Neural progenitor cell (in vitro differentiated cells): ENCODE measurements at regions not wholly inside any gene's neighbourhood (a gene's known extent, or its start where the extent isn't known, plus 50 kb on each side); places are given as distances from the start of the nearest gene placed in this dataset.

Source experiments
- DNase-seq: peaks from one replicate; pipeline ENCODE4 v3.0.0-alpha.2; 2016; ENCODE audit warnings: low spot score
- H2AFZ ChIP-seq: fragments of 200-600 bp; sonication (generic); replicated peaks from 2 replicates; pipeline ENCODE4 v1.6.1; 2016; ENCODE audit warnings: antibody characterized with exemption
- H3F3A ChIP-seq: fragments of 200-600 bp; sonication (generic); 2 replicates; pipeline ENCODE4 v1.6.1; 2016; ENCODE audit warnings: antibody characterized with exemption, low read depth
- H3K27ac ChIP-seq: fragments of 200-600 bp; sonication (generic); 2 replicates; pipeline ENCODE4 v1.5.1; 2016; ENCODE audit warnings: mild to moderate bottlenecking
- H3K27me3 ChIP-seq: fragments of 200-600 bp; sonication (generic); 2 replicates; pipeline ENCODE4 v1.6.1; 2016; ENCODE audit warnings: mild to moderate bottlenecking, moderate library complexity
- H3K36me3 ChIP-seq: fragments of 200-600 bp; sonication (generic); 2 replicates; pipeline ENCODE4 v1.5.1; 2016
- H3K4me1 ChIP-seq: fragments of 200-600 bp; sonication (generic); 2 replicates; pipeline ENCODE4 v1.6.1; 2016; ENCODE audit warnings: mixed run types
- H3K4me2 ChIP-seq: fragments of 200-600 bp; sonication (generic); 2 replicates; pipeline ENCODE4 v1.6.1; 2016
- H3K4me3 ChIP-seq: fragments of 200-600 bp; sonication (generic); 2 replicates; pipeline ENCODE4 v1.5.1; 2016
- H3K79me2 ChIP-seq: fragments of 200-600 bp; sonication (generic); 2 replicates; pipeline ENCODE4 v1.6.1; 2016; ENCODE audit warnings: low read depth
- H3K9ac ChIP-seq: fragments of 200-600 bp; sonication (generic); 2 replicates; pipeline ENCODE4 v1.6.1; 2016
- H3K9me3 ChIP-seq: fragments of 200-600 bp; sonication (generic); 2 replicates; pipeline ENCODE4 v1.5.1; 2016; ENCODE audit warnings: low read depth
- H4K20me1 ChIP-seq: fragments of 200-600 bp; sonication (generic); 2 replicates; pipeline ENCODE4 v1.6.1; 2016; ENCODE audit warnings: low read depth
- H3K27ac Mint-ChIP-seq: 3 replicates; pipeline ENCODE4 v1.8.0; 2021; ENCODE audit warnings: mixed read lengths
- H3K27me3 Mint-ChIP-seq: 2 replicates; pipeline ENCODE4 v1.8.0; 2022; ENCODE audit warnings: low read depth, mild to moderate bottlenecking, inconsistent platforms, moderate library complexity, mixed read lengths; ENCODE audit not compliant: insufficient read depth
- H3K36me3 Mint-ChIP-seq: 3 replicates; pipeline ENCODE4 v1.8.0; 2021; ENCODE audit warnings: mixed read lengths
- H3K4me1 Mint-ChIP-seq: 3 replicates; pipeline ENCODE4 v1.8.0; 2021; ENCODE audit warnings: mixed read lengths
- H3K4me3 Mint-ChIP-seq: 3 replicates; pipeline ENCODE4 v1.8.0; 2021; ENCODE audit warnings: mild to moderate bottlenecking, moderate library complexity, mixed read lengths
- H3K9me3 Mint-ChIP-seq: 3 replicates; pipeline ENCODE4 v1.8.0; 2020; ENCODE audit warnings: mixed read lengths
- EZH2 ChIP-seq: fragments of 200-600 bp; sonication (generic); IDR thresholded peaks from 2 replicates; pipeline ENCODE4 v1.6.1; 2017; ENCODE audit warnings: antibody characterized with exemption, mild to moderate bottlenecking, moderate library complexity
- EZH2phosphoT487 ChIP-seq: fragments of 200-600 bp; sonication (generic); IDR thresholded peaks from 2 replicates; pipeline ENCODE4 v1.6.1; 2017; ENCODE audit warnings: antibody characterized with exemption
- TF ChIP-seq, protein P1 (sequence below): fragments of 200-600 bp; sonication (generic); IDR thresholded peaks from 2 replicates; pipeline ENCODE4 v1.5.1; 2017; ENCODE audit warnings: antibody characterized with exemption, mild to moderate bottlenecking

- Histone ChIP-seq H3K9ac (no peak overlapping the region), H3K4me2 (no peak overlapping the region), H3K27me3 (no peaks in the 10 kb centered on the region), H3K9me3 (no peaks in the 10 kb centered on the region), H3K4me3 (no peak overlapping the region), H3K4me1 (peaks cover 18% of the 10 kb centered on the region), H3K79me2 (no peaks in the 10 kb centered on the region), H3K36me3 (no peaks in the 10 kb centered on the region), H3F3A (peaks cover 6% of the 10 kb centered on the region), H4K20me1 (no peaks in the 10 kb centered on the region), H2AFZ (no peak overlapping the region), H3K27ac (no peak overlapping the region)
- Mint-ChIP-seq H3K36me3 (no peaks in the 10 kb centered on the region), H3K9me3 (peaks cover 3% of the 10 kb centered on the region), H3K4me3 (no peak overlapping the region), H3K27me3 (peaks cover 6% of the 10 kb centered on the region), H3K27ac (no peak overlapping the region), H3K4me1 (peaks cover 8% of the 10 kb centered on the region)
- no peak for DNase-seq
- TF ChIP-seq, protein P1, sequence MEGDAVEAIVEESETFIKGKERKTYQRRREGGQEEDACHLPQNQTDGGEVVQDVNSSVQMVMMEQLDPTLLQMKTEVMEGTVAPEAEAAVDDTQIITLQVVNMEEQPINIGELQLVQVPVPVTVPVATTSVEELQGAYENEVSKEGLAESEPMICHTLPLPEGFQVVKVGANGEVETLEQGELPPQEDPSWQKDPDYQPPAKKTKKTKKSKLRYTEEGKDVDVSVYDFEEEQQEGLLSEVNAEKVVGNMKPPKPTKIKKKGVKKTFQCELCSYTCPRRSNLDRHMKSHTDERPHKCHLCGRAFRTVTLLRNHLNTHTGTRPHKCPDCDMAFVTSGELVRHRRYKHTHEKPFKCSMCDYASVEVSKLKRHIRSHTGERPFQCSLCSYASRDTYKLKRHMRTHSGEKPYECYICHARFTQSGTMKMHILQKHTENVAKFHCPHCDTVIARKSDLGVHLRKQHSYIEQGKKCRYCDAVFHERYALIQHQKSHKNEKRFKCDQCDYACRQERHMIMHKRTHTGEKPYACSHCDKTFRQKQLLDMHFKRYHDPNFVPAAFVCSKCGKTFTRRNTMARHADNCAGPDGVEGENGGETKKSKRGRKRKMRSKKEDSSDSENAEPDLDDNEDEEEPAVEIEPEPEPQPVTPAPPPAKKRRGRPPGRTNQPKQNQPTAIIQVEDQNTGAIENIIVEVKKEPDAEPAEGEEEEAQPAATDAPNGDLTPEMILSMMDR: no peak
These were observed 134.1 kb downstream of the SOX9 start for GRCh38 chr17:72254808-72255449.

DNA sequence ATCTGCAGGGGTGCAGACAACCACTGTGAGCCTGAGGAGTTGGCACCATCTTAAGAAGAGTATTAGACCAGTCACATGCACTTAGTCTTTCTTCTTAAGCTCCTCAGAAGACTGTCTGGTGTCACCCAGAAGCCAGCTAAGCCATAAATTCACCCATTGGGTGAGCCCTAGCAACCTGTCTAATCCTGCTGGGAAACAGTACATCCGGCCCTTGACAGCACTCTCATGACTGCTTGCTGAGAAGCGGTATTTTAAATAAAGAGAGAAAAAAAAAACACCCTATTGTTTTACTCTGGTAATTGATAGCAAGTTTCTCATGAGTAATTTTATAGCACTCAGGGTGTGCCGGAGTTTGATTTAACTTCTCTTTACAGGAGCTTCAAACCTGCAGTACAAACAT is 134.7 kb downstream of the SOX9 start:
- H3K27me3 ChIP-seq: no peaks in the 10 kb centered on the region
- H3K4me3 ChIP-seq: no peak overlapping the region
- H3F3A ChIP-seq: peaks cover 11% of the 10 kb centered on the region
- Mint-ChIP-seq H3K27ac (no peak overlapping the region), H3K36me3 (no peaks in the 10 kb centered on the region), H3K4me1 (peaks cover 10% of the 10 kb centered on the region), H3K9me3 (peaks cover 3% of the 10 kb centered on the region), H3K4me3 (no peak overlapping the region), H3K27me3 (peaks cover 3% of the 10 kb centered on the region)
- H3K4me2 ChIP-seq: no peak overlapping the region
- no peak for DNase-seq
- no peak overlapping the region for H3K9ac ChIP-seq
- no peaks in the 10 kb centered on the region for H3K9me3 ChIP-seq
- peaks cover 23% of the 10 kb centered on the region for H3K4me1 ChIP-seq
- TF ChIP-seq EZH2phosphoT487 (no peak), EZH2 (no peak)
- TF ChIP-seq, protein P1: no peak
- no peak overlapping the region for H2AFZ ChIP-seq
- H3K27ac ChIP-seq: no peak overlapping the region
- H3K79me2 ChIP-seq: no peaks in the 10 kb centered on the region
- H3K36me3 ChIP-seq: no peaks in the 10 kb centered on the region
- no peaks in the 10 kb centered on the region for H4K20me1 ChIP-seq

GRCh38 chr17:72258711-72259110 is 137.9 kb downstream of the SOX9 start:
- H3K27me3 Mint-ChIP-seq: no peaks in the 10 kb centered on the region

More at GRCh38 chr17:72258711-72259110, 137.9 kb downstream of the SOX9 start:
- no peak overlapping the region for H3K4me3 ChIP-seq
- no peaks in the 10 kb centered on the region for H3K9me3 ChIP-seq
- H3K9ac ChIP-seq: no peak overlapping the region
- H4K20me1 ChIP-seq: no peaks in the 10 kb centered on the region
- no peaks in the 10 kb centered on the region for H3K79me2 ChIP-seq
- no peak overlapping the region for H3K27ac ChIP-seq
- peaks cover 8% of the 10 kb centered on the region for H3K9me3 Mint-ChIP-seq
- H3K4me1 Mint-ChIP-seq: peaks cover 10% of the 10 kb centered on the region
- H3K36me3 Mint-ChIP-seq: no peaks in the 10 kb centered on the region
- H3K4me3 Mint-ChIP-seq: no peak overlapping the region
- H3K27ac Mint-ChIP-seq: no peak overlapping the region
- no peaks in the 10 kb centered on the region for H3K36me3 ChIP-seq
- peaks cover 26% of the 10 kb centered on the region for H3K4me1 ChIP-seq
- no peaks in the 10 kb centered on the region for H3K27me3 ChIP-seq
- peaks cover 11% of the 10 kb centered on the region for H3F3A ChIP-seq
- no peak for DNase-seq
- TF ChIP-seq EZH2phosphoT487: no peak
- TF ChIP-seq, protein P1: no peak
- no peak for TF ChIP-seq EZH2
- H3K4me2 ChIP-seq: no peak overlapping the region
- no peak overlapping the region for H2AFZ ChIP-seq
